Heart right ventricle (tissue), 16 donors: ENCODE measurements at regions not wholly inside any gene's neighbourhood (a gene's known extent, or its start where the extent isn't known, plus 50 kb on each side); places are given as distances from the start of the nearest gene placed in this dataset.

Experiments
- ATAC-seq, 8 donors: fragments of 200-7000 bp; cut with Tn5 transposase; one replicate each; pipeline ENCODE4 v1.9.1; 2020; ENCODE audit warnings: mild to moderate bottlenecking in 8 of 8, moderate library complexity in 8 of 8, moderate number of reproducible peaks in 1 of 8
- DNase-seq, 2 donors: peaks; one replicate each; pipeline ENCODE4 v3.0.0-alpha.2; 2020
- H3K27ac ChIP-seq, 10 donors: fragments of 200-600 bp; sonication (generic) in 2 of 10; one replicate each; pipeline versions ENCODE4 v1.5.0 to v1.8.0; 2020 to 2022; ENCODE audit warnings: mild to moderate bottlenecking in 3 of 10
- H3K27me3 ChIP-seq, 7 donors: fragments of 200-600 bp; one replicate each; pipeline ENCODE4 v1.8.0; 2021 to 2022; ENCODE audit warnings: mild to moderate bottlenecking in 2 of 7
- H3K36me3 ChIP-seq, 9 donors: fragments of 200-600 bp; sonication (generic) in 1 of 9; one replicate each; pipeline versions ENCODE4 v1.5.0 to v1.8.0; 2020 to 2022; ENCODE audit warnings: mild to moderate bottlenecking in 2 of 9
- H3K4me1 ChIP-seq, 9 donors: fragments of 200-600 bp; sonication (generic) in 1 of 9; one replicate each; pipeline versions ENCODE4 v1.5.0 to v1.8.0; 2020 to 2022; ENCODE audit warnings: mild to moderate bottlenecking in 4 of 9
- H3K4me3 ChIP-seq, 10 donors: fragments of 200-600 bp; sonication (generic) in 2 of 10; one replicate each; pipeline versions ENCODE4 v1.5.0 to v1.8.0; 2020 to 2022; ENCODE audit warnings: mild to moderate bottlenecking in 7 of 10, moderate library complexity in 2 of 10
- H3K9me3 ChIP-seq, 11 donors: fragments of 200-600 bp in 10 of 11; sonication (generic) in 2 of 11; one replicate each; pipeline versions ENCODE4 v1.5.0 to v1.8.0; 2013 to 2022; ENCODE audit warnings: mild to moderate bottlenecking in 2 of 11, control low read depth in 1 of 11, moderate library complexity in 1 of 11
- WGBS, 2 donors: extraction: QIAGEN DNeasy Blood & Tissue Kit; methylation state at CpG; one replicate each; pipeline ENCODE4 v1.1.7; 2013; ENCODE audit warnings: inconsistent platforms in 1 of 2; 5-methylcytosine and 5-hydroxymethylcytosine counted together
- intact Hi-C, 10 donors: fragments of 100-400 bp; cut with DNase I; formaldehyde crosslinking; loops; one replicate each; pipeline versions ENCODE4 v1.11.1 to v1.14.2; 2022
- TF ChIP-seq, protein P1 (sequence below), 9 donors: fragments of 200-600 bp; sonication (generic) in 2 of 9; IDR thresholded peaks; one replicate each; pipeline versions ENCODE4 v1.5.0 to v1.8.0; 2021 to 2022; ENCODE audit warnings: antibody characterized with exemption in 9 of 9, mild to moderate bottlenecking in 5 of 9, moderate library complexity in 1 of 9
- donor health status: Arrhythmogenic right ventricular cardiomyopathy.
- donor health status: ischemic (EF 13 %, LVEDD 7.1; RV severe dilation, severe dysfunction).
- donor health status: healthy with polysubstance abuse.
- donor health status: DM: no; HTN: yes; CAD: no.
- donor health status: DM: no; HTN: no; CAD: no.
- donor health status: ischemic (EF 25% LVEDD 6.9; RV normal size, moderate dysfunction).
- donor health status: ischemic (EF 25% LVEDD 5.7; RV mildly dilated, moderate dysfunction).
- donor health status: healthy.
- donor health status: DM: yes; HTN: yes; CAD: no.
- donor health status: Ischemic cardiomyopathy.
- donor health status: ischemic (EF 35%, LVEDD 5.7; RV mildly dilated, moderate dysfunction).
- donor health status: nonischemic (EF 11% LVEDD 7.7; RV severe dilation, severe dysfunction).
- donor health status: DM: yes; HTN: yes; CAD: no.
- donor health status: PGD.
- donor health status: ischemic (EF 29% LVEDD 5.4; RV normal size, mild dysfunction).
- donor health status: nonischemic (EF 23%, LVEDD 6.1; RV moderate dilation, normal function).

DNA sequence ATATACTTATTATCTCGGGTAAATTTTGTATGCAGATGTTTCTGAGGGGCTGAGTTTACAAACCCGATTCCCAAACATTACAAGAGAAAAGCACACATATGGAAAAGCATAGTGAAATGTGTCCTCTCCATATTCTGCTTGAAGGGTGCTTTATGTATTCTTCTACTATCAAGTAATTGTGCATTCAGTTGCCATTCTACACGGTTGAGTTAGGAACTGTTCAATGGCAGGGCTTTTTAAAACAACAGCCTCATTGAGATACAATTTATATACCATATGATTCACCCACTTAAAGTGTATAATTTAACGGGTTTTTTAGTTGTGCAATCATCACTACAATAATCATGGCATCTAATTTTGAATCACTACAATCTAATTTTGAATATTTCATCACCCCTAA is 138.4 kb upstream of the DLGAP1 start:
- 76 to 84% methylated on average over 4 of the region's 4 CpGs for WGBS, 2 donors
- DNase-seq: no peak

DNA sequence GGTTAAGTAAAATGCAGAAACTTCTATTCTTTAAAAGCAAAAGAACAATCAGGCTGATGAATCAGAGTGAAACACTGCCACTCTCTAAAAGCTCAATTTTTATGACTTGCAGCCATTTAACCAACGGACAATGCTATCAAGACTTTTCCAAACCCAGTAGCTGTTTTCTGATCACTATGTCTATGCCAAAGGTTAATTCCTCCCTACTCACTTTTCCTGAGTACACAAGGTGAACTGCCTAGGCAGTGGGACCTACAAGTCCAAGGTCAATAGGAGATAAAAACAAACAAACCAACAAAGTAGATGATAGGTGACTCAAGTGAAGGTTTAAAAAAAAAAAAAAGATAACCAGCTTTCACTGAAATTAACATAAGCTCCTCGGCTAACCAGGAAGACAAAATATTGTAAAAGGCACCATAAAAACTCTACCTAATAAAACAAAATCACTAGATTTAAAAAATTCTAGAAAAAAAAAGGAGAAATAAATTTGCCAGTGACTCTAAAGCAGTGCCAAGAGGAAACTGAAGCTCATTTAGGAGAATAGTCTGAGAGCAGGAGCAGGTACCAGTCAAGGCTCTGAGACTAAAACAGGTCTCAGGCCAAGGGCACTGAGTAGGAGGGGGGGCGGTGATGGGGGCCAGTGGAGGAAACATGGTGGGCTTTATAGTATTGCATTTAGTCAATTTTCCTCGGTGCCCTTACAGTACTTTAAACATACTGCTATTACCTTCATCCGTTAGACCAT is 134.1 kb upstream of the DLGAP1 start:
- no peak overlapping the region for H3K27ac ChIP-seq
- 76 to 85% methylated on average over 5 of the region's 5 CpGs for WGBS, 2 donors
- H3K27me3 ChIP-seq: no peaks in the 10 kb centered on the region

More for the DNA sequence above, 138.4 kb upstream of the DLGAP1 start:
- TF ChIP-seq, protein P1, sequence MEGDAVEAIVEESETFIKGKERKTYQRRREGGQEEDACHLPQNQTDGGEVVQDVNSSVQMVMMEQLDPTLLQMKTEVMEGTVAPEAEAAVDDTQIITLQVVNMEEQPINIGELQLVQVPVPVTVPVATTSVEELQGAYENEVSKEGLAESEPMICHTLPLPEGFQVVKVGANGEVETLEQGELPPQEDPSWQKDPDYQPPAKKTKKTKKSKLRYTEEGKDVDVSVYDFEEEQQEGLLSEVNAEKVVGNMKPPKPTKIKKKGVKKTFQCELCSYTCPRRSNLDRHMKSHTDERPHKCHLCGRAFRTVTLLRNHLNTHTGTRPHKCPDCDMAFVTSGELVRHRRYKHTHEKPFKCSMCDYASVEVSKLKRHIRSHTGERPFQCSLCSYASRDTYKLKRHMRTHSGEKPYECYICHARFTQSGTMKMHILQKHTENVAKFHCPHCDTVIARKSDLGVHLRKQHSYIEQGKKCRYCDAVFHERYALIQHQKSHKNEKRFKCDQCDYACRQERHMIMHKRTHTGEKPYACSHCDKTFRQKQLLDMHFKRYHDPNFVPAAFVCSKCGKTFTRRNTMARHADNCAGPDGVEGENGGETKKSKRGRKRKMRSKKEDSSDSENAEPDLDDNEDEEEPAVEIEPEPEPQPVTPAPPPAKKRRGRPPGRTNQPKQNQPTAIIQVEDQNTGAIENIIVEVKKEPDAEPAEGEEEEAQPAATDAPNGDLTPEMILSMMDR (IDR thresholded peaks at IDR 0.05): no peak
- H3K4me3 ChIP-seq: no peak overlapping the region
- no peaks in the 10 kb centered on the region for H3K27me3 ChIP-seq
- peaks cover 0 to 15% (median 0%) of the 10 kb centered on the region in 11 donors for H3K9me3 ChIP-seq
- no peak for ATAC-seq
- no peaks in the 10 kb centered on the region for H3K36me3 ChIP-seq
- intact Hi-C loops: no loop called here
- H3K27ac ChIP-seq: no peak overlapping the region
- H3K4me1 ChIP-seq: no peaks in the 10 kb centered on the region

GRCh38 chr18:4587204-4587603 is 132.1 kb upstream of the DLGAP1 start:
- intact Hi-C loops: no loop called here
- Histone ChIP-seq H3K27me3 (no peaks in the 10 kb centered on the region), H3K4me1 (no peaks in the 10 kb centered on the region), H3K4me3 (no peak overlapping the region), H3K27ac (no peak overlapping the region), H3K36me3 (no peaks in the 10 kb centered on the region), H3K9me3 (peaks cover 0 to 21% (median 0%) of the 10 kb centered on the region in 11 donors)
- TF ChIP-seq, protein P1 (IDR thresholded peaks at IDR 0.05): no peak
- DNase-seq (no peak), ATAC-seq (no peak)

More for the DNA sequence above, 134.1 kb upstream of the DLGAP1 start:
- no peak for DNase-seq
- Histone ChIP-seq H3K36me3 (no peaks in the 10 kb centered on the region), H3K4me3 (no peak overlapping the region), H3K4me1 (no peaks in the 10 kb centered on the region), H3K9me3 (peaks cover 0 to 16% (median 0%) of the 10 kb centered on the region in 11 donors)
- TF ChIP-seq, protein P1 (IDR thresholded peaks at IDR 0.05): no peak
- intact Hi-C loops: no loop called here
- ATAC-seq: no peak

DNA sequence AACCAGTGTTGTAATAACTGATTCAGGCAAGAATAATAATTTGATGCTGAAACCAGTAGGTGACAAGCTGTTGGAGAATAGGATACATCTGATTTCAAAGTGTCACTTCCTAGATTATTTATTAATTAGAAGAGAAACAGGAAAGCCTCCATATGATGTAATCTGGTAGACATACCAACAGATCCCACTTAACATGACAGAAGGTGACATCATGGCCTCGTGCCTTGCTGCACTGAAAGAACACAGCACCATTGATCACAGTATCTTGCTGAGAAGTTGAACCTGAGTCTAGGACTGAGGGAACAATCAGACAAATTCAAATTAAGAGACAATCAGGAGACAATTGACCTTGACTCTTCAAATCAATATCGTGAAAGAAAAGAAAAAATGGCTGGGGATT is 131.6 kb upstream of the DLGAP1 start:
- Histone ChIP-seq H3K27ac (no peak overlapping the region), H3K36me3 (no peaks in the 10 kb centered on the region), H3K9me3 (peaks cover 0 to 26% (median 0%) of the 10 kb centered on the region in 11 donors), H3K4me1 (no peaks in the 10 kb centered on the region), H3K27me3 (no peaks in the 10 kb centered on the region), H3K4me3 (no peak overlapping the region)
- intact Hi-C loops: no loop called here
- no peak for DNase-seq
- TF ChIP-seq, protein P1 (IDR thresholded peaks at IDR 0.05): no peak
- WGBS, 2 donors: 40 to 58% methylated on average over 2 of the region's 2 CpGs
- ATAC-seq: no peak
